ENCODE measurements at regions not wholly inside any gene's neighbourhood (a gene's known extent, or its start where the extent isn't known, plus 50 kb on each side); places are given as distances from the start of the nearest gene placed in this dataset.
A peak's percentile ranks its signal among the peaks of the same experiment; 100 is the strongest.
"Not testable (repeated sequence)": the region's sequence is repeated elsewhere in the genome, so short reads cannot be mapped to it uniquely, and the experiment has no call there.

DNA sequence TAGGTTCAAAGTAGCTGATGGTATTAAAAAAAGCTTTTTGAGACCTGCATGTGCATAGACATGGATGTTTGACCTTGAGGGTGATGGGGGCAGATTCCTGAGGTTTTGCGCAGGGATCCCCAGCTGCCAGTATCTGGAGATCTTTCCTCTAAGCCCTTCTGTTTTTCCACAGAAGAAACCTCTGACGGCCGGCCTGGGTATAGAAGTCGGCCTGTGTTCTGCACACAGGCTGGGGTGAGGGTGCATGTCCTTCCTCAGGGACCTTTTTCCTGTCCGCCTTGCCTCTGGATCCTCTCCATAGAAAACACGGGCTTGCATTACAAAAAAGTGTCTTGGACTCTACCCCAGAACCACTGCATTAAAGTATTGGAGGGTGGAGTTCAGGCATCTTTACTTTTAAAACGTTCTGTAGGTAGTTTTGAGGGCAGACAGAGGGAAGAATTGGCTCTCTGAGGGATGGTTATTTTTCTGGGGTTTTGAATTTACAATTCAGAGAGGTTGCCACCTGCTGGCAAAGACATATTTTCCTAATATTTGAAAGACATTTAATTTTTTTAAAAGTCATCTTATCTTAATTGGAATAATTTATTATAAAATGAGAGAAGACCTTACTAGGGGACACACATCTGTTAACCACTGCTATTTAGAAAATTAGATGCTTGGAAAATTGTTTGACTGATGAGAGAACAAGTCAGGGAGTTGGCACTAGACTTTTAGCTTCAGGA, 350.6 kb downstream of the DCDC2C start:
- no peak for DNase-seq

- DNase-seq = no peak
Observed at GRCh38 chr2:4066217-4066616, 362.8 kb downstream of the DCDC2C start.

GRCh38 chr2:4073026-4073569, 369.7 kb downstream of the DCDC2C start:
- no peak for DNase-seq

DNA sequence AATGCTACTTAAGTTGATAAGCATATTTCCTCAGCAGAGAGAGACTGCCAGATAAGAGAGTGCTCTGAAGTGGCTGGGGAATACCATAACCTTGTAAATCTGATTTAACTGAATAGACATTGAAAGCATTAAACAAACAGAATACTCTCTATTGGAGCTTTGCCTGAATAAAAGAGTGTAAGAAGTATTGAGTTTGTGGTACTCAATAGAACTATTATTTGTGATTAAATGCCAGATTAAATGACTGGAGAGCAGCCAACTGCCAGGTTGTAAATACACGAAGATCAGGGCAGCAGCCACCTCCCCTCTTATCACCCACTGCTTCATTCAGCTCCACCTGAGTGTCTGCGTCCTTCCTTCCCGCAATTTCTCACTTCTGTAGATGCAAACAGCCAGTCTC, 373.6 kb downstream of the DCDC2C start:
- DNase-seq = no peak

DNA sequence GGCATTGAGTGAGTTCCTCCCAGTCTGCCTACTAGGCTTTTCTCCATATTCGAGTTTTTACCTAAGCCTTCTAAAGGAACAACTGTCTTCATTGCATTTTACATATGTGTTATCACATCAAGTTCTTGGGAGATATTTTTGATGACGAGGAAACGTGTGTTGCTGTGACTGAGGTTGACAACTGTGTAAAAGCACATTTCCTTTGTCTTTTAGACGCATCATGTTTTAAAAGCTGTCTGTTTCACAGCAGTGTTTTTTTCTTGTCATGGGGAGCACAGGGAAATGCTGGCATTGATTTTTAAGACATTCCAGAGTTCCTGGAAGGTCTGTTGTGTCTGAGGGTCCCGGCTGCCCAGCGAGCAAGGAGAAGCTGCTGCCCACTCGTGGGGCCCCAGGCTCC, 381.8 kb downstream of the DCDC2C start:
- DNase-seq = no peak

- DNase-seq = no peak
Observed at GRCh38 chr2:4090668-4091630, 387.6 kb downstream of the DCDC2C start.

- DNase-seq = no peak
Observed at GRCh38 chr2:4091869-4092268, 388.5 kb downstream of the DCDC2C start.

- no peak for DNase-seq
Observed at GRCh38 chr2:4094743-4095142, 391.4 kb downstream of the DCDC2C start.

- no peak for DNase-seq
Observed at GRCh38 chr2:4096978-4097766, 393.8 kb downstream of the DCDC2C start.

DNA sequence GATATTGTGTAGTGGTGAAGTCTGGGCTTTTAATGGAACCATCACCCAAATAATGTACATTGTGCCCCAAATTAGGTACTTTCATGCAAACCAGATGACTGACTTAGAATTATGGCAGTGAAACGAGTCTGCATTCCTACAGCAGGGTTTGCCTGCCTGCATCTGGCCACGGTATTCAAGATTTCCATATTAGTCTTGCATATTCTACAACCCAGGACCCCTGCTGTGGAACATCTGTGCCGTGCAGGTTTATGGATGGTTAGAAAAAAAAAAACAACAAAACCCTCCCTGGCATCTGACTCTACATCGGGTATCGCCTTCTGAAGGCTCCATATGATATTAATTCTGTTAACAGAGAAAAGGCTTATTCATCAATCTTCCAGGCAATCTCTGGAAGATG, 394.8 kb downstream of the DCDC2C start:
- DNase-seq = no peak

DNA sequence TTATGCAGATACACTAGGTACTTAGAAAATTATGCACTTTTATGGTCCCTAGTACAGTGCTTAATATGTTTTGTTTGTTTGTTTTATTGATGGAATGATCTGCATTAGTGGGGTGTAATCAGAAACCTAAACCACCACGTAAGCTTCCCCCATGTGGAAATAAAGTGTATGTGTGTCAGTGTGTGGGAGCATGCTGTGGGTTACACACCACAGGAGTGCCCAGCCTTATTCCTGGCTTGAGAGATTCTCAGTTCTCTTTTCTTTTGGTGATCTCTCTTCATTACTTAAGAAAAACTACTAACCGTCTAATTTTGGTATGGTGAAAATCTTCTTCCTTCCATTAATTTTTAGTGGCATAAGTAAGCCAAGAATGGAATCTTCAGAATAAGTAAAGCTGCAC, 398.6 kb downstream of the DCDC2C start:
- peak; percentile 69 for DNase-seq

- DNase-seq = no peak
Observed at GRCh38 chr2:4107179-4107578, 403.8 kb downstream of the DCDC2C start.

GRCh38 chr2:4110273-4110672, 406.9 kb downstream of the DCDC2C start:
- no peak for DNase-seq

DNA sequence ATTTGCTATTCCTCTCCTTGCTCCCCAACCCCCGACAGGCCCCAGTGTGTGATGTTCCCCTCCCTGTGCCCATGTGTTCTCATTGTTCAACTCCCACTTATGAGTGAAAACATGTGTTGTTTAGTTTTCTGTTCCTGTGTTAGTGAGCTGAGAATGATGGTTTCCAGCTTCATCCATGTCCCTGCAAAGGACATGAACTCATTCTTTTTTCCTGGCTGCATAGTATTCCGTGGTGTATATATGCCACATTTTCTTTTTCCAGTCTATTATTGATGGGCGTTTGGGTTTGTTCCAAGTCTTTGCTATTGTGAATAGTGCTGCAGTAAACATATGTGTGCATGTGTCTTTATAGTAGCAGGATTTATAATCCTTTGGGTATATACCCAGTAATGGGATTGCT, 412.1 kb downstream of the DCDC2C start:
- not testable (repeated sequence) for DNase-seq

- no peak for DNase-seq
Observed at GRCh38 chr2:4122726-4123125, 419.4 kb downstream of the DCDC2C start.

DNA sequence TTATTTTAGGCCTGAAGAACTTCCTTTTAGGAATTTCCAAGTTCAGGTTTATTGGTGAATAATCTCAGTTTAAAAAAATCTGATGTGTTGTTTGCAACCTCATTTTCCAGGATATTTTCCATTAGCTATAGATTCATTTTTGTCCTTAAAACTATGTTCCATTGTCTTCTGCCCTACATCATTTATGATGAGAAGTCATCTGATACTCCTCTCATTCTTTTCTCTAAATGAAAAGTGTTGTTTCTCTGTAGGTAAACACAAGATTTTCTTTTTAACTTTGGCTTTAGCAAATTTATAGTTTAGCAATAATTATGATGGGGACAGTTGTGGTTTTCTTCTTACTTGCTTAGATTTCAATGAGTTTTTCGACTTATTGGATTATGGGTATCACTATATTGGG, 427.3 kb downstream of the DCDC2C start:
- no peak for DNase-seq

- peak; percentile 25 for DNase-seq
Observed at GRCh38 chr2:4134551-4135550, 431.5 kb downstream of the DCDC2C start.

DNA sequence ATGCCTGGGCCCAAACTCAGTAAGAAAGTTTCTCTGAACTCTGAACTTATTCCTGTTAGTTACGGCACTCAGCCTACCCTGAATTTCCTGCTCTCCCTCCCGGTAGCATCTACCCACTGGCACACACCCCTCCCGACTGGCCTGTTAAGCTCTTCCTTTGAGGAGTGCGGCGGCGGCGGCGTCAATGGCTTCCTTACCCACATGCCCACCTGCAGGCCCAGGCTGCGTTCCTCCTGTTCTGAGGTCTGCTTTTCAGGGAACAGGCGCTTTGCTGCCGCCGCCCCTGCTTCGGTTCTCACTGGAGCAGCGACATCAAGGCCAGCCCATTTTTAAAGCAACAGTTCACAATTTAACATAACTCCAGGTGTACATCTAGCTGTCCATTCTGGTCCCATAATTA, 432.4 kb downstream of the DCDC2C start:
- DNase-seq = no peak

- no peak for DNase-seq
Observed at GRCh38 chr2:4139316-4139715, 435.9 kb downstream of the DCDC2C start.

GRCh38 chr2:4139731-4140130, 436.4 kb downstream of the DCDC2C start:
- no peak for DNase-seq

DNA sequence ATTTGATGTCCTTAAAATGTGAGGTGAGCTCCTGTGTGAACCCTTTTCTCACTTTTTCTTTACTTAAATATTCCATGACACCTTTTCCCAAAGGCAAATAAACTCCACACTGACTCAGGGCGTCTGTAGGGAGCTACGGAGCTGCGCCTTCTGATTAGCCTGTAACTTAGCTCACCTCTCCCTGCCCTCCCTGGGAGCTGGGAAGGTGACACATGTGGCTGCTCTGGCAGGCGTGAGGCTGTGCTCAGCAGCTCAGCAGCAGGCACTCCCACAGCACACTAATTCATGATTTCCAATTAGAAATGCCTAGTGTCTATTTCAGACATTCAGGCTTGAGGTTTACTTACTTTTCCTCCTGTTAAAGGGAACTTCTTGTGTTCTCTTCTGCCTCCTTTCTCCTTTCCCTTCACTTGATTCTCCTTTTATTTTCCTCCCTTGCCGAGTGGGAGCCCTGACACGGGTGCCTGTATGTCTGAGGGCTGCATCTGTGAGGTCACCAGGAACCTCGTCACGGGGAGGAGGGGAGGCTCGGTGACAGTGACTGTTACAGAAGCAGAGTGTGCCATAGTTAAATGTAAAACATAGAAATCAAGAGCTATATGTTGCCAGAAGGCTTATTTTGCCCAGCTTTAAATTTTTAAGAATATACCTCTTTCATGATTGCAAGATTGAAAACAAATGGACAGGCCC, 437.1 kb downstream of the DCDC2C start:
- DNase-seq = no peak

Measured in SIG-M5 (cell line).